Endothelial cell of umbilical vein (primary cell): ENCODE measurements at regions not wholly inside any gene's neighbourhood (a gene's known extent, or its start where the extent isn't known, plus 50 kb on each side); places are given as distances from the start of the nearest gene placed in this dataset.

Source experiments
- BruUV-seq: library from RNA; stranded (reverse); fragments of 400-500 nt; replicated peaks from 2 replicates; lab custom pipeline; 2021; lab: Mats Ljungman, UMichigan
- CTCF ChIA-PET: fragments of 300-600, 350-600 bp; sonication (Branson Sonifier 250); formaldehyde crosslinking; loops from one replicate; lab custom pipeline; 2021; ENCODE audit warnings: antibody characterized with exemption, inconsistent platforms; lab: Charles Lee
- POLR2A ChIA-PET: fragments of 300-600, 350-600 bp; sonication (Branson Sonifier 250); formaldehyde crosslinking; loops from one replicate; lab custom pipeline; 2021; ENCODE audit warnings: antibody characterized with exemption, inconsistent platforms; lab: Charles Lee
- DNase-seq: peaks from one replicate; pipeline ENCODE4 v3.0.0-alpha.2; 2011; ENCODE audit warnings: low read depth, low spot score
- FAIRE-seq: peaks from 2 replicates; lab custom pipeline; 2011; peaks lifted over from hg19 to GRCh38; lab: Jason Lieb, UNC
- H2AFZ ChIP-seq: 2 replicates; pipeline ENCODE4 v1.6.0; 2012; ENCODE audit warnings: low read depth, low read length, control low read depth, inconsistent platforms
- H3K27ac ChIP-seq: 2 replicates; pipeline ENCODE4 v1.5.1; 2011; ENCODE audit warnings: low read depth, mild to moderate bottlenecking, control low read depth, low read length, moderate library complexity; ENCODE audit not compliant: insufficient read depth
- H3K27me3 ChIP-seq, 2 experiments: 2 replicates each; pipeline versions ENCODE4 v1.6.0 to v1.6.1; 2011; ENCODE audit warnings: low read length in 2 of 2, mixed read lengths in 1 of 2; ENCODE audit not compliant: control insufficient read depth in 2 of 2, insufficient read depth in 2 of 2
- H3K36me3 ChIP-seq, 2 experiments: 2 replicates in 1 of 2; 3 replicates in 1 of 2; pipeline ENCODE4 v1.5.1; 2011; ENCODE audit warnings: low read length in 2 of 2, mild to moderate bottlenecking in 1 of 2, moderate library complexity in 1 of 2; ENCODE audit not compliant: control insufficient read depth in 2 of 2, insufficient read depth in 2 of 2; ENCODE audit errors: extremely low read depth in 1 of 2
- H3K4me1 ChIP-seq: 3 replicates; pipeline ENCODE4 v1.5.1; 2011; ENCODE audit warnings: mild to moderate bottlenecking, low read length; ENCODE audit not compliant: control insufficient read depth, insufficient read depth; ENCODE audit errors: extremely low read depth
- H3K4me2 ChIP-seq: 2 replicates; pipeline ENCODE4 v1.6.1; 2011; ENCODE audit warnings: low read length, control low read depth, mixed read lengths; ENCODE audit not compliant: insufficient read depth
- H3K4me3 ChIP-seq, 3 experiments: fragments of 200-600 bp in 1 of 3; sonication (generic), shearing (Covaris generic) in 1 of 3; replicated peaks in 1 of 3; 2 replicates each; pipeline ENCODE4 v1.5.1; 2011 to 2016; ENCODE audit warnings: control low read depth in 3 of 3, low read length in 3 of 3, mild to moderate bottlenecking in 2 of 3, inconsistent platforms in 1 of 3, low read depth in 1 of 3, moderate library complexity in 1 of 3; ENCODE audit not compliant: insufficient read depth in 1 of 3
- H3K79me2 ChIP-seq: 2 replicates; pipeline ENCODE4 v1.6.0; 2012; ENCODE audit warnings: low read length, inconsistent platforms; ENCODE audit not compliant: control insufficient read depth, insufficient read depth
- H3K9ac ChIP-seq: replicated peaks from 2 replicates; pipeline ENCODE3; 2011; ENCODE audit warnings: low read length, control low read depth; ENCODE audit not compliant: insufficient read depth; ENCODE audit errors: extremely low read depth
- H3K9me1 ChIP-seq: replicated peaks from 3 replicates; pipeline ENCODE4 v1.6.0; 2011; ENCODE audit warnings: mild to moderate bottlenecking, low read length; ENCODE audit not compliant: control insufficient read depth, insufficient read depth; ENCODE audit errors: extremely low read depth
- H3K9me3 ChIP-seq: replicated peaks from 2 replicates; pipeline ENCODE4 v1.5.1; 2012; ENCODE audit warnings: low read length, inconsistent platforms; ENCODE audit not compliant: control insufficient read depth, insufficient read depth
- H4K20me1 ChIP-seq: replicated peaks from 2 replicates; pipeline ENCODE3; 2011; ENCODE audit warnings: mild to moderate bottlenecking, low read length; ENCODE audit not compliant: control insufficient read depth, insufficient read depth; ENCODE audit errors: extremely low read depth
- GATA2 ChIP-seq: IDR thresholded peaks from 2 replicates; pipeline ENCODE4 v1.7.0; 2011; ENCODE audit warnings: low read depth, mild to moderate bottlenecking, moderate library complexity, mixed read lengths, low read length; ENCODE audit not compliant: insufficient read length, insufficient read depth
- POLR2A ChIP-seq: IDR thresholded peaks from 2 replicates; pipeline ENCODE4 v1.6.1; 2012; ENCODE audit warnings: low read depth, mild to moderate bottlenecking, control low read depth, low read length
- POLR2AphosphoS5 ChIP-seq: IDR thresholded peaks from 2 replicates; pipeline ENCODE4 v1.6.1; 2012; ENCODE audit warnings: low read depth, mild to moderate bottlenecking, control low read depth, low read length, moderate library complexity; ENCODE audit not compliant: insufficient read depth
- dilution Hi-C: fragments of 300-500 bp; cut with MboI; formaldehyde crosslinking; loops from one replicate; pipeline ENCODE4 v1.15.0; 2019; ENCODE audit warnings: low sequenced_read_pairs; ENCODE audit not compliant: extremely low pct_ligation_motif_present
- intact Hi-C: fragments of 100-400 bp; cut with micrococcal nuclease; formaldehyde crosslinking; loops from one replicate; pipeline ENCODE4 v1.10.0; 2022
- TF ChIP-seq, protein P1 (sequence below): IDR thresholded peaks from 2 replicates; pipeline ENCODE4 v1.6.1; 2011; ENCODE audit not compliant: insufficient read depth, insufficient read length

DNA sequence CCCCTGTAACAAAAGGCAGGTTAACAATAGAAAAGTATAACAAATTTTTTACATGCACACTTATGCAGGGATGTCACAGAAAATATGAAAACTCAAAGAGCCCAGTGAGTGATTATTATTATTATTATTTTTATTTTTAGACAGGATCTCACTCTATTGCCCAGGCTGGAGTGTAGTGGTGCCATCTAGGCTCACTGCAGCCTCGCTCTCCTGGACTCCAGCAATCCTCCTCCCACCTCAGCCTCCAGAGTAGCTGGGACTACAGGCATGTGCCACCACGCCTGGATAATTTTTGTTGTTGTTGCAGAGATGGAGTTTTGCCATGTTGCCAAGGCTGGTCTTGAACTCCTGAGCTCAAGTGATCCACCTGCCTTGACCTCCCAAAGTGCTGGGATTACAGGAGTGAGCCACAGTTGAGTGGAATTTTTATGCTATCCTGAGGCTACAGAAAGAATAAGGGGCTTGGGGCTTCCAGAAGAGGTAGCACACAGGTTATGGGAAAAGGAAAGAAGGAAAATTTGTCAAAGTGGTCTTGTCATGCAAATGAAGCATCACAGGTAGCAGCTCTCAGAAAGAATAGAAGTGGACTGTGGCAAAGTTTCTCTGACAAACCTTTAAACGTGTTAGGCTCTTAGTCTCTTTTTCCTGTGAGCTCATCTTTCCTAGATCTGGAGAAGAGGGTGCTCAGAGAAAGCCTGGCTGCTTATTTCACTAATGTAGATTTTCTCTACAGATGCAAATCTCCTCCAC, 87.7 kb upstream of the LSM14A start:
- no peaks in the 10 kb centered on the region for H4K20me1 ChIP-seq
- intact Hi-C loops = no loop called here
- H3K4me3 ChIP-seq = no peak overlapping the region
- FAIRE-seq (no peak), DNase-seq (no peak)
- CTCF ChIA-PET = interaction anchor here (1.2 to 2.8 kb wide), 4 partner anchors 11 to 307 kb away, joined by 3 to 8 read pairs (median 4); no protein-coding TSS in a partner anchor
- POLR2A ChIA-PET = no interaction called here
- H3K9me1 ChIP-seq = no peaks in the 10 kb centered on the region
- H3K9me3 ChIP-seq = no peaks in the 10 kb centered on the region
- dilution Hi-C loops = no loop called here
- no peak overlapping the region for H3K4me2 ChIP-seq
- no peak overlapping the region for H3K27ac ChIP-seq
- peaks cover 3 to 4% of the 10 kb centered on the region in 2 experiments for H3K27me3 ChIP-seq
- H3K79me2 ChIP-seq = no peaks in the 10 kb centered on the region
- H3K4me1 ChIP-seq = no peaks in the 10 kb centered on the region
- no peak overlapping the region for H2AFZ ChIP-seq
- no peak overlapping the region for H3K9ac ChIP-seq
- BruUV-seq = no TSS peak
- no peak for TF ChIP-seq POLR2AphosphoS5
- no peaks in the 10 kb centered on the region for H3K36me3 ChIP-seq

DNA sequence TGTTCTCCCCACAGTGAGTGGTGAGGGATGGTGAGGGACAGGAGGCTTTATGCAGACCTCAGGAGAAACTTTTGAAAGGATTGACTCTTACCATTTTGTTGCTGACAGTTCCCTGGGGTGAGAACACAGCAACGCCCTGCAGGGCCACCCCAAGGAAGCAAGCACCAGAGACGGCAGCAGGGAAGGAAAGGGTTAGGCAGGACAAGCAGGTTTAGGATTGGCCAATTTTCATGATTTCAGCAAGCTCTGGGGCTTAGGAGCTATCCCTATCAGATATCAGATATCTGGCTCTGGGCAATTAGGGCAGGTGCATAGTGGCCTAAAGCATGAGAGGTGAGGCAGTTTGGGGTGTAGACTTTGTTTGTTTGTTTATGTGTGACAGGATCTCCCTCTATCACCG, 87.0 kb upstream of the LSM14A start:
- no peaks in the 10 kb centered on the region for H3K9me3 ChIP-seq
- FAIRE-seq (no peak), DNase-seq (no peak)
- H3K4me1 ChIP-seq = no peaks in the 10 kb centered on the region
- peaks cover 3 to 4% of the 10 kb centered on the region in 2 experiments for H3K27me3 ChIP-seq
- no peak overlapping the region for H3K9ac ChIP-seq
- BruUV-seq = no TSS peak
- no peaks in the 10 kb centered on the region for H3K79me2 ChIP-seq
- CTCF ChIA-PET = interaction anchor here (1.2 to 2.8 kb wide), 4 partner anchors 11 to 308 kb away, joined by 3 to 8 read pairs (median 4); no protein-coding TSS in a partner anchor
- dilution Hi-C loops (no loop called here), intact Hi-C loops (no loop called here)
- H2AFZ ChIP-seq = no peak overlapping the region
- no peak overlapping the region for H3K4me2 ChIP-seq
- H3K36me3 ChIP-seq = no peaks in the 10 kb centered on the region
- POLR2A ChIA-PET = no interaction called here
- TF ChIP-seq POLR2A = no peak
- TF ChIP-seq GATA2 = no peak
- TF ChIP-seq, protein P1, sequence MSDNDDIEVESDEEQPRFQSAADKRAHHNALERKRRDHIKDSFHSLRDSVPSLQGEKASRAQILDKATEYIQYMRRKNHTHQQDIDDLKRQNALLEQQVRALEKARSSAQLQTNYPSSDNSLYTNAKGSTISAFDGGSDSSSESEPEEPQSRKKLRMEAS = no peak
- H3K9me1 ChIP-seq = no peaks in the 10 kb centered on the region
- no peak overlapping the region for H3K4me3 ChIP-seq
- no peak overlapping the region for H3K27ac ChIP-seq
- no peaks in the 10 kb centered on the region for H4K20me1 ChIP-seq
